ENCODE measurements at regions not wholly inside any gene's neighbourhood (a gene's known extent, or its start where the extent isn't known, plus 50 kb on each side); places are given as distances from the start of the nearest gene placed in this dataset.

- DNase-seq (ENCODE audit: extremely low read depth, low read depth): no peak
These were observed 128.4 kb upstream of the JAG1 start for GRCh38 chr20:10802236-10802635.

GRCh38 chr20:10805764-10806163 is 132.0 kb upstream of the JAG1 start:
- no peak for DNase-seq (ENCODE audit: extremely low read depth, low read depth)

- DNase-seq (ENCODE audit: extremely low read depth, low read depth): no peak
These were observed 132.7 kb upstream of the JAG1 start for GRCh38 chr20:10806539-10806938.

DNA sequence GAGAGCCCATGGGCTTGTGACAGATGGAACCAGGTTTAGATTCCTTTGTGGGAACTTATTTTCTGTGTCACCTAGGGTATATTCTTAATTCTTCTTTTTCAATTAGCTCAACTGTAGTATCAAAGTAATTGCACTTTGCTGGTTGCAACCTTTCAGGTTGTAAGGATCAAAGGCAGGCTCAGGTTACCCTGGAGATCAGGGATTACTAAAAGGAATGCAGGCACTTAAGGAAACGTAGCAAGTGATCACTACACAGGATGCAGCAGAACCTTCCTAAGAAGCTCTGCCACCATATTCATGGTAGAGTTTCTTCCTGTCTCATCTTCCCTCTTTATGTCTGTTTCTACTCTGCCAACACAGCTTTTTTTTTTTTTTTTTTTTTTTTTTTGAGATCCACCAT is 133.2 kb upstream of the JAG1 start:
- no peak for DNase-seq (ENCODE audit: extremely low read depth, low read depth)

GRCh38 chr20:10812759-10813327 is 139.0 kb upstream of the JAG1 start:
- no peak for DNase-seq (ENCODE audit: extremely low read depth, low read depth)

GRCh38 chr20:10823585-10823984 is 149.8 kb upstream of the JAG1 start:
- no peak for DNase-seq (ENCODE audit: extremely low read depth, low read depth)

- no peak for DNase-seq (ENCODE audit: extremely low read depth, low read depth)
These were observed 151.1 kb upstream of the JAG1 start for GRCh38 chr20:10824750-10825500.

DNA sequence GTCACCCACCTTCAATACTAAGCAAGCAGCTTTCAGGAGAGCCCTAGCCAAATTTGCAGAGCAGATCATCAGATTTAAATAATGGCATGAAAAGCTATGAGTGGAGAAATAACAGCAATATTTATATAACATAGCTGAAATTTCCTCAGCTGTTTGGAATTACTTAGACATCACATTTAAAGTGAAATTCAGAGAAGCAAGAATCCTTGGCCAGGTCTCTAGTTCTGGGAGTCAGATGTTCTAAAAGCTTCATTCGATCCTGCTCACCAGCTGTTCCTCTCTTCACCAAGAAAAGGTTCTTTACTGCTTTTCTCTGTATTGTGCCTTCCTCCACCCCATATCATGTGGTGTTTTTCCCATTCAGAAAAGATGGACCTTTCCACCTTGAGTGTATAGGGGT is 152.3 kb upstream of the JAG1 start:
- no peak for DNase-seq (ENCODE audit: extremely low read depth, low read depth)

DNA sequence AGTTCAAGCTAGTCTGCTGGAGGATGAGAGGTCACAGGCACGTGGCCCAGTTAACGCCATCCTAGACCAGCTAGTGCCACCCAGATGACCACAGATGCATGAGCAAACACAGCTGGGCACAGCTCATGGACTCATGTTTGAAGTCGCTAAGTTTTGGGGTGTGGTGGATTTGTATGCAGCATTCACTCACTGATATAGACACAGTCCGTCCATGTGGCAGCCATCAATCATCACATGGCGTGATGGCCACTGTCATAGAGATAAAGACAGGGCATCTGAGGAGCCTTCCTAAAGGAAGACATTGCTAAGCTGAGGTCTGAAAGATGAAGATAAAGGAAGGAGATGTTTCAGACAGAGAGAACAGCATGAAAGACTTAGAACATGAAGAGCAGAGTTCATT is 154.4 kb upstream of the JAG1 start:
- no peak for DNase-seq (ENCODE audit: extremely low read depth, low read depth)

GRCh38 chr20:10832141-10832540 is 158.3 kb upstream of the JAG1 start:
- DNase-seq (ENCODE audit: extremely low read depth, low read depth): no peak

- no peak for DNase-seq (ENCODE audit: extremely low read depth, low read depth)
These were observed 164.1 kb upstream of the JAG1 start for GRCh38 chr20:10837901-10838300.

- no peak for DNase-seq (ENCODE audit: extremely low read depth, low read depth)
These were observed 168.3 kb upstream of the JAG1 start for GRCh38 chr20:10842116-10842515.

DNA sequence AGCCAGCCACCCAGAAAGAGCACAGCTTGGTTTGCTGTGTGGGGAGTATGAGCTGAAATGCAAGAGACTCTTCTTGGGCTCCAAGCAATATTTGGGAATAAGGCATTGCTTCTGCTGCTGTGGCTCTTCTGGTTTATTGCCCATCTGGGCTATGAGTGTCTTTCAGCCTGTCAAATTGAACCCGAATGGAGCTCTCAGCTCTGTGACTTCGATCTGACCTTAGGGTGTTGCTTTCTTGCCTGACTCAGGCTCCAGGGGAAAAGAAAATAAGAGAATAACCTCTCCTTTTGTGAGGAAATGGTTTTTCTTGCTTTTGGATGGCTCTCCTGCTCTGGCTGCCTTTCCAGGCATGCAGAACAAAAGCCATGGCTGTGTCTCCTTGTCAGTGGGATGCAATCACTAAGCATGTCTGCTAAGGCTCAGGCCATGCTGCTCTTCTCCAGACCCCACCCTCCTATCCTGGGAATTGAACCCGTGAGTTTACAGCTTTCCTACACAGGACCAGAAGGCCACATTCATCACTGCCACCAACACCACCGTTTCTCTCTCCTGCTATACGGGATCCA is 169.4 kb upstream of the JAG1 start:
- DNase-seq (ENCODE audit: extremely low read depth, low read depth): no peak

GRCh38 chr20:10846766-10847165 is 173.0 kb upstream of the JAG1 start:
- no peak for DNase-seq (ENCODE audit: extremely low read depth, low read depth)

- DNase-seq (ENCODE audit: extremely low read depth, low read depth): peak; percentile 24
These were observed 175.1 kb upstream of the JAG1 start for GRCh38 chr20:10848810-10849370.

GRCh38 chr20:10853176-10853575 is 179.4 kb upstream of the JAG1 start:
- DNase-seq (ENCODE audit: extremely low read depth, low read depth): no peak

DNA sequence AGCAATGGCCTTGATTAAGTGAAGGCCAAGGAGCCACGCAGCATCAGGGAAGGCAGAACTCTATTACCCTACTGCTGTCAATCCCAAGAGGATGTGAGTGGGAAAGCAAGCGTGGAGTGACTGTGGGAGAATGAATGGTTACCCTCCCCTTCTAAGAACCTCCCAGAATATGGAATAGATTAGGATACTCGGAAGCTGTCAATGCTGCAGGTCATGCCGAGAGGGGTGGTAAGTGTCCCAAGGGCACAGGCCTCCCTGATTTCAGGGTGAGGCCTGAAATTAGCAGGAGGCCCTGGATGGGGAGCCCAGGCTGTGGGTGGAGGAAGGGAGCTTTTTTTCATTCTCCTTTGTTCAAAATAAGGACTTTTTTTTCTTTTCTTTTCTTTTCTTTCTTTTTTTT is 179.9 kb upstream of the JAG1 start:
- DNase-seq (ENCODE audit: extremely low read depth, low read depth): no peak

GRCh38 chr20:10854976-10855375 is 181.2 kb upstream of the JAG1 start:
- no peak for DNase-seq (ENCODE audit: extremely low read depth, low read depth)

GRCh38 chr20:10855778-10856177 is 182.0 kb upstream of the JAG1 start:
- DNase-seq (ENCODE audit: extremely low read depth, low read depth): no peak

- no peak for DNase-seq (ENCODE audit: extremely low read depth, low read depth)
These were observed 182.6 kb upstream of the JAG1 start for GRCh38 chr20:10856237-10857015.

DNA sequence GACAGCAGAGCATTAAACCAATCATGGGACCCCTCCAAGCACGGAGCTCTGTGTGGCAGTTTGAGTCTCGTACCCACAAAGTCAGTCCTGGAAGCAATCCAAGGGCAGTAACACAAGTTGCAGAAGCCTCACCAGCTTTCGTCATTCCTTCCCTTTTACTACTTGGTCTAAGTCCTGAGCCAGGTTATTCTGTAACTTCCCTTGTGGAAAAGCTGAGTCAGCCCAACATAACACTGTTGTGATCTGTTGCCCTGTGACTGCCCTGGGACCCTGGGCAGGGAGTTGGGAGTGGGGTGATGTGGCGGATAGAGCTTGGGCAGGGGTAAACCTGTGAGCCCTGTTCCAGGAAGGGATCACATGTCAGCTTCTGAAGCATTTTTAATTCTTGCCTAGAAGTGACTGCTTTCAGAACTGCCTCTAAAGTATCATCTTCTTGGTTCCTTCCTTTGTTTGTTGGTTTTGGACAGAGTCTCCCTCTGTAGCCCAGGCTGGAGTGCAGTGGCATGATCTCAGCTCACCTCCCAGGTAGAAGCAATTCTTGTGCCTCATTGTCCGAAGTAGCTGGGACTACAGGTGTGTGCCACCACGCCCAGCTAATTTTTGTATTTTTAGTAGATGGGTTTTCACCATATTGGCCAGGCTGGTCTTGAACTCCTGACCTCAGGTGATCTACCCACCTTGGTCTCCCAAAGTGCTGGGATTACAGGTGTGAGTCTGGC is 183.7 kb upstream of the JAG1 start:
- DNase-seq (ENCODE audit: extremely low read depth, low read depth): no peak

All from NCI-H460 (cell line).